ENCODE measurements at regions not wholly inside any gene's neighbourhood (a gene's known extent, or its start where the extent isn't known, plus 50 kb on each side); places are given as distances from the start of the nearest gene placed in this dataset.

DNA sequence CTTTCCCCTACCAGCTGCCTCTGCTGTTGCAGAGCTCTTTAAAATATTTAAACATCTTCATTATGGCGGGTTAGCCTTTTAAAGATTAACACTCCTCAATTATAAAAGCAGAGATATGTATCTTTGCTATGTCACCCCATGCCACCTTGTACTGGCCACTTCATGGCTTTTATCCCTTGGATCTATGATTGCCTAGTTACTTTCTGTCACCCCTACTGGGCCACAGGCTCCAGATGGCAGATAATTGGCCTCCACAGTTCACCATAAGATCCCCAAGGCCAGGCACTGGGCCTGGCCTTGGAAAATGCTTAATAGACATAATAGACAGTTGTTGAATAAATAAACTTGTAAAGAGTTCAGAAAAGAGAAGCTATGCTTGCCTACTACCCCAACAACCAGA, 142.0 kb upstream of the SHB start:
- TF ChIP-seq, protein P1, sequence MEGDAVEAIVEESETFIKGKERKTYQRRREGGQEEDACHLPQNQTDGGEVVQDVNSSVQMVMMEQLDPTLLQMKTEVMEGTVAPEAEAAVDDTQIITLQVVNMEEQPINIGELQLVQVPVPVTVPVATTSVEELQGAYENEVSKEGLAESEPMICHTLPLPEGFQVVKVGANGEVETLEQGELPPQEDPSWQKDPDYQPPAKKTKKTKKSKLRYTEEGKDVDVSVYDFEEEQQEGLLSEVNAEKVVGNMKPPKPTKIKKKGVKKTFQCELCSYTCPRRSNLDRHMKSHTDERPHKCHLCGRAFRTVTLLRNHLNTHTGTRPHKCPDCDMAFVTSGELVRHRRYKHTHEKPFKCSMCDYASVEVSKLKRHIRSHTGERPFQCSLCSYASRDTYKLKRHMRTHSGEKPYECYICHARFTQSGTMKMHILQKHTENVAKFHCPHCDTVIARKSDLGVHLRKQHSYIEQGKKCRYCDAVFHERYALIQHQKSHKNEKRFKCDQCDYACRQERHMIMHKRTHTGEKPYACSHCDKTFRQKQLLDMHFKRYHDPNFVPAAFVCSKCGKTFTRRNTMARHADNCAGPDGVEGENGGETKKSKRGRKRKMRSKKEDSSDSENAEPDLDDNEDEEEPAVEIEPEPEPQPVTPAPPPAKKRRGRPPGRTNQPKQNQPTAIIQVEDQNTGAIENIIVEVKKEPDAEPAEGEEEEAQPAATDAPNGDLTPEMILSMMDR (IDR thresholded peaks at IDR 0.05; ENCODE audit: unreplicated experiment), result no peak
- Mint-ChIP-seq H3K27me3 (ENCODE audit: insufficient read depth, unreplicated experiment) (no peaks in the 10 kb centered on the region), H3K9me3 (ENCODE audit: unreplicated experiment) (no peaks in the 10 kb centered on the region), H3K27ac (ENCODE audit: low read depth, unreplicated experiment) (no peak overlapping the region), H3K4me3 (ENCODE audit: unreplicated experiment) (no peak overlapping the region), H3K4me1 (ENCODE audit: insufficient read depth, unreplicated experiment) (no peaks in the 10 kb centered on the region), H3K36me3 (ENCODE audit: insufficient read depth, unreplicated experiment) (peaks cover 4% of the 10 kb centered on the region)
- CTCF ChIA-PET, result interaction anchor here (0.6 to 1.8 kb wide), 7 partner anchors 12 to 570 kb away, joined by 3 to 5 read pairs (median 3); no protein-coding TSS in a partner anchor
- DNase-seq (ENCODE audit: unreplicated experiment), result no peak
- POLR2A ChIA-PET, result interaction anchor here (0.6 kb wide), 1 partner anchor 726 kb away, joined by 3 read pairs; no protein-coding TSS in a partner anchor
- intact Hi-C loops (cut with micrococcal nuclease), result no loop called here
- no TSS peak for BruUV-seq (replicated peaks)

DNA sequence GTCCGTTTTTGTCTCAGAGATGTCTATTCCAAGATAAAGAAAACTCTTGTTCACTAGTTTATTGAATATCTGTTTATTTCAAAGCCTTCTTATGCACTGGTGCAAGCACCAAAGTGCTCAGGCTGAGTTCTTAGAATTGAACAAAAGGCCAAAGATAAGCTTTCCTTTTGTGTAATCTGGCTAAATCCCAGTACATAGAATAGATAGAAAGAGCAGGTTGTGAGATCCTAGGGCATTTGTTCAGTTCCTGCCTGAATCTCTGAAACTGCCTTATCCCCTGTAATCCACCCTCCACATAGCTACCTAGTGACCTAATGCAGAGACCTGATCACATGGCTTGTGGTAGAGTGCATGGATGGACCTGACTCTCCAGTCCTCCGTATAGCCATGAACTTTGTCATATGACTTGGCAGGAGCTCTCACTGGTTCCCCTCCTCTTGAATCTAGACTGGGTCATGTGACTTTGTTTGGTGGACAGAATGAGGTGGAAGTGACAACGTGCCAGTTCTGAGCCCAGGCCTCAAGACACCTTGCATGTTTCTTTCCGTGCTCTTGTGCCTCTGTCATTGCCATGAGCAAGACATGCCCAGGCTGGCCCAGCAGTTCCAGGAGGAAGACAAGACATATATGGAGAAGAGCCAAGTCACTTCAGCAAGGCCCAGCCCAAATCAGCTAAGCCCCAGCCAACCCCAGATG, 139.3 kb upstream of the SHB start:
- no peak overlapping the region for H3K4me3 Mint-ChIP-seq (ENCODE audit: unreplicated experiment)
- H3K27ac Mint-ChIP-seq (ENCODE audit: low read depth, unreplicated experiment), result peak overlapping the region; percentile 25
- TF ChIP-seq, protein P1 (IDR thresholded peaks at IDR 0.05; ENCODE audit: unreplicated experiment), result no peak
- no peaks in the 10 kb centered on the region for H3K9me3 Mint-ChIP-seq (ENCODE audit: unreplicated experiment)
- CTCF ChIA-PET, result no interaction called here
- POLR2A ChIA-PET, result no interaction called here
- peaks cover 5% of the 10 kb centered on the region for H3K4me1 Mint-ChIP-seq (ENCODE audit: insufficient read depth, unreplicated experiment)
- DNase-seq (ENCODE audit: unreplicated experiment), result peak; percentile 60
- no peaks in the 10 kb centered on the region for H3K36me3 Mint-ChIP-seq (ENCODE audit: insufficient read depth, unreplicated experiment)
- intact Hi-C loops (cut with micrococcal nuclease), result no loop called here
- BruUV-seq (replicated peaks), result no TSS peak
- H3K27me3 Mint-ChIP-seq (ENCODE audit: insufficient read depth, unreplicated experiment), result no peaks in the 10 kb centered on the region

DNA sequence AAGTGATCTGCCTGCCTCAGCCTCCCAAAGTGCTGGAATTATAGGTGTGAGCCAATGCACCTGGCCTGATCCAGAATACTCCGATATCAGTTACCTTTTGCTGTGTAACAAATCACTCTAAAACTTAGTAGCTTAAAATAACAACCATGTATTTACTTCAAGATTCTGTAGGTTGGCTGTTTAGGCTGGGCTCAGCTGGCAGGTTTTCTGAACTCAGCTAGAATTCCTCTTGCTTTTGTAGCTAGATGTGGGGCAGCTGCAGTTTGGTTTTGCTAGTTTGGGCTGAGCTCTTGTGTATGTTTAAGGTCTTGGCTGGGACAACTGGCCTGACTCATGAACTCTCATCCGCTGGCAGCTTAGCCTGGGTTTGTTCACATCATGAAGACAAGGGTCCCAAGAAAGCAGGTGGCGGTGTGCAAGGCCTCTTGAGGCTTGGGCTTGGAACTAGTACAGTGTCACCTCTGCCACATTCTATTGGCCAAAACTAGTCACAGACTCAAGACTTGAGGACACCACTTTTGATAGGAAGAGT, 138.3 kb upstream of the SHB start:
- intact Hi-C loops (cut with micrococcal nuclease), result no loop called here
- DNase-seq (ENCODE audit: unreplicated experiment), result no peak
- Mint-ChIP-seq H3K4me3 (ENCODE audit: unreplicated experiment) (no peak overlapping the region), H3K9me3 (ENCODE audit: unreplicated experiment) (no peaks in the 10 kb centered on the region), H3K4me1 (ENCODE audit: insufficient read depth, unreplicated experiment) (peaks cover 5% of the 10 kb centered on the region), H3K27ac (ENCODE audit: low read depth, unreplicated experiment) (no peak overlapping the region), H3K27me3 (ENCODE audit: insufficient read depth, unreplicated experiment) (no peaks in the 10 kb centered on the region), H3K36me3 (ENCODE audit: insufficient read depth, unreplicated experiment) (no peaks in the 10 kb centered on the region)
- ChIA-PET CTCF (interaction anchor here (0.9 kb wide), 1 partner anchor 82 kb away, joined by 3 read pairs; no protein-coding TSS in a partner anchor), POLR2A (no interaction called here)
- TF ChIP-seq, protein P1 (IDR thresholded peaks at IDR 0.05; ENCODE audit: unreplicated experiment), result no peak
- no TSS peak for BruUV-seq (replicated peaks)

DNA sequence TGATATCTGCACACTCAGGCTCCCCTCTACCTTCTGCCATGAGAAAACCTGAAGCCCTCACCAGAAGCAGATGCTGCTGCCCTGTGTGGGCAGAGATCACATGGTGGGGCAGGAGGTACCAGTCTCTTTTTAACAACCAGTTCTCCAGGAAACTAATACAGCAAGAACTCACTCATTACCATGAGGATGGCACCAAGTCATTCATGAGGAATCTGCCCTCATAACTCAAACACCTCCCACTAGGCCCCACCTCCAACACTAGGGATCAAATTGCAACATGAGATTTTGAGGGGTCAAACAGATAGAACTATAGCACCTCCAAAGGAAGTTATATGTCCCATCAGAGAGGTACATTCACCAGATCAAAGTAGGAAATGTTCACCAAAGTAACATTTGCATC, 136.3 kb upstream of the SHB start:
- H3K27me3 Mint-ChIP-seq (ENCODE audit: insufficient read depth, unreplicated experiment), result no peaks in the 10 kb centered on the region
- intact Hi-C loops (cut with micrococcal nuclease), result no loop called here
- no TSS peak for BruUV-seq (replicated peaks)
- no peak overlapping the region for H3K27ac Mint-ChIP-seq (ENCODE audit: low read depth, unreplicated experiment)
- H3K36me3 Mint-ChIP-seq (ENCODE audit: insufficient read depth, unreplicated experiment), result no peaks in the 10 kb centered on the region
- no peaks in the 10 kb centered on the region for H3K9me3 Mint-ChIP-seq (ENCODE audit: unreplicated experiment)
- no peak overlapping the region for H3K4me3 Mint-ChIP-seq (ENCODE audit: unreplicated experiment)
- TF ChIP-seq, protein P1 (IDR thresholded peaks at IDR 0.05; ENCODE audit: unreplicated experiment), result no peak
- CTCF ChIA-PET, result no interaction called here
- peaks cover 5% of the 10 kb centered on the region for H3K4me1 Mint-ChIP-seq (ENCODE audit: insufficient read depth, unreplicated experiment)
- DNase-seq (ENCODE audit: unreplicated experiment), result no peak
- POLR2A ChIA-PET, result no interaction called here
